ENCODE measurements at regions not wholly inside any gene's neighbourhood (a gene's known extent, or its start where the extent isn't known, plus 50 kb on each side); places are given as distances from the start of the nearest gene placed in this dataset.

- no peak for DNase-seq (ENCODE audit: low read depth)
Measured at GRCh38 chr17:52235516-52235915, 77.0 kb upstream of the CA10 start.

DNA sequence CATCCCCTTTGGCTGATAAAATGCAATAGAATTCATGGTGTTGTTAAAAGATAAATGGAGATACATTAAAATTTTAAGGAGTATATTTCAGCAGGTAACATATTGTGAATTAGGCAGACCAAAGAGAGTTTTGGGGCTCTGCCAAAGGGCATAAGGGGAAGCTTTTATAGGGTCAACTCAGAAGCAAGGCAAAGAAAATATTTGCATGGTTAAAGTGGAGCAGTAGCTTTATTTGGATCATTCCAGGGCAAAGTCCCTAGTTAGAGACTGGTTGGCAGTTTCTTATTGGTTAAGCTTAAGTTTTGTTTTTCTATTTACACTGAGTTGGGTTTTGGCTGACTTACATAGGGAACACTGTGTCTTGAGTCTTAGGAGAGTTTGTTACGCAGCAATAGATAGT, 75.1 kb upstream of the CA10 start:
- DNase-seq (ENCODE audit: low read depth) = no peak

GRCh38 chr17:52233176-52233575, 74.7 kb upstream of the CA10 start:
- no peak for DNase-seq (ENCODE audit: low read depth)

- no peak for DNase-seq (ENCODE audit: low read depth)
Measured at GRCh38 chr17:52228823-52229222, 70.3 kb upstream of the CA10 start.

DNA sequence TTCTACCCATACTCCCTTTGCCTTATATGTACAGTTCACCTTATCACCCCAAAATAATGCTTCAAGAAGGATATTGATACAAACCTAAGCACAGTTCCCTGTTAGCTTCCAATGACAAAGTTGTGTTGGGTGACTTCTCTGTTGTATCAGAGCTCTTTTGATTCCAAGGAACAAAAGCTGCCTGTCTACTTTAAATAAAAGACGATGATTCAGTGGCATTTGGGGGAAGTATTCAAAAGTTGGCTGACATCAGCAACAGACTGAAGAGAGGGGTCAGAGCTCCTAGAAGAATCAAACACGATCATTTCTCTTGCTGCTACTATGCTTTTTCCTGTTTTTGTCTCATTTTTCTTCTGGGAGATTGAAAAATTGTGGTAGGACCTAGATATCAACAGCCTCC, 69.4 kb upstream of the CA10 start:
- DNase-seq (ENCODE audit: low read depth) = no peak

DNA sequence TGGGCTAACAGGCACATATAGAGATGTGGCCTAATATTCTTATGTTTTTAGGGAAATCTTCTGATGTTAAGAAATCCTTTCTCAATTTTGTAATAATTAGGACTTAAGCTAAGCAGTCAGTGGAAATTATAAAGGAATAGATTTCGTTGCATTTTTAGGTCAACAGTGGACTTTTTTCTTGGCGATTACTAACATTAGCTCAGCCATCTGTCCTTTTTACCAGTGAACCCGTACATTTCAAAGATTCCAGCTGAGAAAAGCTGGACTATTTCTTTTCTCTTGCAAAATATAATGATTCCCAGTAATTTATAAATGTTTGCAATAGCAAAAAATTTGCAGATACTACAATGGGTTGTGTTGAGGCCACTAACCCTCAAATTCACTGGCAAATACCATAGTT, 54.9 kb upstream of the CA10 start:
- no peak for DNase-seq (ENCODE audit: low read depth)

GRCh38 chr17:52212851-52213250, 54.3 kb upstream of the CA10 start:
- no peak for DNase-seq (ENCODE audit: low read depth)

GRCh38 chr17:52209507-52209906, 51.0 kb upstream of the CA10 start:
- DNase-seq (ENCODE audit: low read depth) = no peak

Data from forelimb muscle (tissue), 1 donor.